Fibroblast of lung (primary cell): ENCODE measurements at regions not wholly inside any gene's neighbourhood (a gene's known extent, or its start where the extent isn't known, plus 50 kb on each side); places are given as distances from the start of the nearest gene placed in this dataset.
A peak's percentile ranks its signal among the peaks of the same experiment; 100 is the strongest.

Experiments used
- DNase-seq, 2 donors: peaks; one replicate each; pipeline versions ENCODE4 v3.0.0 to v3.0.0-alpha.2; 2010; ENCODE audit warnings: low read depth in 2 of 2
- H2AFZ ChIP-seq: 2 replicates; pipeline ENCODE4 v1.5.1; 2012; ENCODE audit warnings: low read length, control low read depth, inconsistent platforms
- H3K27ac ChIP-seq: 2 replicates; pipeline ENCODE4 v1.5.1; 2011; ENCODE audit warnings: low read length, control low read depth; ENCODE audit not compliant: insufficient read depth
- H3K27me3 ChIP-seq: 2 replicates; pipeline ENCODE4 v1.5.1; 2011; ENCODE audit warnings: mild to moderate bottlenecking, low read length; ENCODE audit not compliant: control insufficient read depth, insufficient read depth
- H3K36me3 ChIP-seq: 2 replicates; pipeline ENCODE4 v1.5.1; 2011; ENCODE audit warnings: low read length; ENCODE audit not compliant: control insufficient read depth, insufficient read depth
- H3K4me1 ChIP-seq: 2 replicates; pipeline ENCODE4 v1.5.1; 2011; ENCODE audit warnings: low read length; ENCODE audit not compliant: control insufficient read depth, insufficient read depth; ENCODE audit errors: extremely low read depth
- H3K4me2 ChIP-seq: 2 replicates; pipeline ENCODE4 v1.5.1; 2011; ENCODE audit warnings: low read length, control low read depth; ENCODE audit not compliant: insufficient read depth; ENCODE audit errors: extremely low read depth
- H3K4me3 ChIP-seq, 4 experiments: fragments of 200-600 bp in 1 of 4; sonication (generic) in 1 of 4; replicated peaks in 1 of 4; 2 replicates each; pipeline ENCODE4 v1.5.1; 2011 to 2016; ENCODE audit warnings: low read length in 4 of 4, low read depth in 3 of 4, mild to moderate bottlenecking in 3 of 4, control low read depth in 2 of 4, inconsistent platforms in 1 of 4, mixed read lengths in 1 of 4; ENCODE audit not compliant: insufficient read depth in 1 of 4; ENCODE audit errors: control extremely low read depth in 1 of 4
- H3K79me2 ChIP-seq: 2 replicates; pipeline ENCODE4 v1.5.1; 2012; ENCODE audit warnings: mild to moderate bottlenecking, low read length, inconsistent platforms; ENCODE audit not compliant: control insufficient read depth, insufficient read depth
- H3K9ac ChIP-seq: 2 replicates; pipeline ENCODE4 v1.5.1; 2011; ENCODE audit warnings: mild to moderate bottlenecking, low read length, control low read depth; ENCODE audit not compliant: insufficient read depth
- H3K9me3 ChIP-seq: 2 replicates; pipeline ENCODE4 v1.5.1; 2012; ENCODE audit warnings: low read depth, low read length; ENCODE audit not compliant: control insufficient read depth, insufficient read depth
- H4K20me1 ChIP-seq: 2 replicates; pipeline ENCODE4 v1.5.1; 2011; ENCODE audit warnings: low read length; ENCODE audit not compliant: control insufficient read depth, insufficient read depth; ENCODE audit errors: extremely low read depth
- CTCF ChIP-seq, 2 donors: IDR thresholded peaks in 1 of 2; conservative IDR thresholded peaks in 1 of 2; 1 replicate in 1 of 2; 2 replicates in 1 of 2; pipeline ENCODE4 v1.5.1; 2011 to 2012; ENCODE audit warnings: low read length in 2 of 2, control low read depth in 1 of 2, inconsistent platforms in 1 of 2, low read depth in 1 of 2, mild to moderate bottlenecking in 1 of 2
- EZH2 ChIP-seq: IDR thresholded peaks from 2 replicates; pipeline ENCODE4 v1.5.1; 2012; ENCODE audit warnings: low read length, control low read depth, mild to moderate bottlenecking; ENCODE audit errors: missing control alignments

DNA sequence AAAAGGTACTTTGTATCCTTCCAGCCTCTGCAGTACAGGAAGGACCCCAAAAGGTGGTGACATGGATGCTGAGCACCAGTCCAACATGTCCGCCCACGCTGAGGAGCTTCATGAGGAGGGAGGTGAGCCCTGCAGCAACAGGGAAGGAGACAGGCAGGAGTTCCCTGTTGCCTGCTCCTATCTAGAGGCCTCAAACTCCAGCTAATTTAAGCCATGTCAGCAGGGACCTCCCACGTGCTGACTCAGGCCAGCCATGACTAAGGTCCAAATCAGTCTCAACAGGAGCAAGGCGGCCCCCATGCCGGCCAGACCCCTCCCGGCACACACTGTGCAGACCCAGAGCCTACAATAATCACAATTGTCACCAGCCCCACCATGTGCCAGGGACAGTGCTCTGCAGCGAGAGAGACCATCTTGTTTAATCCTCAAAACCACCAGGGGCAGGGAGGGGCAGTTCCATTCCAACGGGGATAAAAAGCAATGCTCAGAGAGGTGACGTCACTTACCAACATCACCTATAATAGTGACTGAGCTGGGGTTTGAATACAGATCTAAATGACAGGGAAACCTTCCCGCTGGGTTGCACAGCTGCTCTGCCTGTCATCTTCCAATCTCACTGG is 54.5 kb upstream of the GATA2 start:
- peak overlapping the region; percentile 74 for H2AFZ ChIP-seq
- DNase-seq = peak; percentile 15 to 84
- no peaks in the 10 kb centered on the region for H3K9me3 ChIP-seq
- no peaks in the 10 kb centered on the region for H3K79me2 ChIP-seq
- no peak for TF ChIP-seq CTCF (conservative IDR thresholded peaks at IDR 0.05 in 1 of 2, IDR thresholded peaks at IDR 0.05 in 1 of 2; ENCODE audit: low read depth in 1 of 2, low read length in 2 of 2)
- TF ChIP-seq EZH2 = no peak
- H3K4me3 ChIP-seq = no peak overlapping the region
- H3K27ac ChIP-seq = no peak overlapping the region
- no peaks in the 10 kb centered on the region for H3K36me3 ChIP-seq
- peaks cover 6% of the 10 kb centered on the region for H3K27me3 ChIP-seq
- H3K4me1 ChIP-seq = peaks cover 12% of the 10 kb centered on the region
- H4K20me1 ChIP-seq = no peaks in the 10 kb centered on the region
- no peak overlapping the region for H3K4me2 ChIP-seq
- no peak overlapping the region for H3K9ac ChIP-seq

- Histone ChIP-seq H3K9me3 (no peaks in the 10 kb centered on the region), H3K79me2 (no peaks in the 10 kb centered on the region)
Measured at GRCh38 chr3:128546646-128547045, 53.6 kb upstream of the GATA2 start.

DNA sequence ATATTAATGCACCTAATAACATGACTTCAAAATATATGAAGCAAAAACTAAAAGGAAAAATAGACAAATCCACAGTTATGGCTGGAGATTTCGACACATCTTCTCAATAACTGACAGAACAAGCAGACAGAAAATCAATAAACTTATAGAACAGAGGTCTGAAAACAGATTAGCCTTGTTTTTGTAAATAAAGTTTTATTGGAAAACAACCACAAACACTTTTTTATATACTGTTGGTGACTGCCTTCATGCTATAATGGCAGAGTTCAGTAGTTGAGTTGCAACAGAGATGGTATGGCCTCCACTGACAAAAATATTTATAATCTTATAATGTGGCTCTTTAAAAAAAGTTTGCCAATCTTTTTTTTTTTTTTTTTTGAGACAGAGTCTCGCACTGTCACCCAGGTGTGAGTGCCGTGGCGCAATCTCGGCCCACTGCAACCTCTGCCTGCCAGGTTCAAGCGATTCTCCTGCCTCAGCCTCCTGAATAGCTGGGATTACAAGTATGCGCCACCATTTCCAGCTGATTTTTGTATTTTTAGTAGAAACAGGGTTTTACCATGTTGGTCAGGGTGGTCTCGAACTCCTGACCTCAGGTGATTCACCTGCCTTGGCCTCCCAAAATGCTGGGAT is 52.2 kb upstream of the GATA2 start:
- H3K9me3 ChIP-seq = no peaks in the 10 kb centered on the region
- no peak overlapping the region for H3K4me3 ChIP-seq
- no peak for TF ChIP-seq EZH2
- TF ChIP-seq CTCF (conservative IDR thresholded peaks at IDR 0.05 in 1 of 2, IDR thresholded peaks at IDR 0.05 in 1 of 2; ENCODE audit: low read depth in 1 of 2, low read length in 2 of 2) = no peak
- no peaks in the 10 kb centered on the region for H4K20me1 ChIP-seq
- DNase-seq = no peak
- peaks cover 12% of the 10 kb centered on the region for H3K4me1 ChIP-seq
- peaks cover 6% of the 10 kb centered on the region for H3K27me3 ChIP-seq
- no peak overlapping the region for H2AFZ ChIP-seq
- H3K9ac ChIP-seq = no peak overlapping the region
- no peaks in the 10 kb centered on the region for H3K79me2 ChIP-seq
- H3K4me2 ChIP-seq = no peak overlapping the region
- H3K36me3 ChIP-seq = no peaks in the 10 kb centered on the region
- no peak overlapping the region for H3K27ac ChIP-seq

More at GRCh38 chr3:128546646-128547045, 53.6 kb upstream of the GATA2 start:
- Histone ChIP-seq H3K27me3 (peaks cover 6% of the 10 kb centered on the region), H3K4me1 (peaks cover 12% of the 10 kb centered on the region), H3K36me3 (no peaks in the 10 kb centered on the region), H2AFZ (no peak overlapping the region), H3K4me3 (no peak overlapping the region), H4K20me1 (no peaks in the 10 kb centered on the region), H3K4me2 (no peak overlapping the region), H3K9ac (no peak overlapping the region), H3K27ac (no peak overlapping the region)
- no peak for TF ChIP-seq CTCF (conservative IDR thresholded peaks at IDR 0.05 in 1 of 2, IDR thresholded peaks at IDR 0.05 in 1 of 2; ENCODE audit: low read depth in 1 of 2, low read length in 2 of 2)
- TF ChIP-seq EZH2 = no peak
- no peak for DNase-seq
